Stimulated activated CD4-positive, alpha-beta T cell treated with anti-CD3 and anti-CD28 coated beads, Interleukin-15, amount 100 ng/mL, for 1 hour (primary cell): ENCODE measurements at regions not wholly inside any gene's neighbourhood (a gene's known extent, or its start where the extent isn't known, plus 50 kb on each side); places are given as distances from the start of the nearest gene placed in this dataset.

Source experiments
- DNase-seq, 2 donors: peaks; one replicate each; pipeline ENCODE4 v3.0.0-alpha.2; 2020; ENCODE audit warnings: low read depth in 1 of 2, low spot score in 1 of 2

DNA sequence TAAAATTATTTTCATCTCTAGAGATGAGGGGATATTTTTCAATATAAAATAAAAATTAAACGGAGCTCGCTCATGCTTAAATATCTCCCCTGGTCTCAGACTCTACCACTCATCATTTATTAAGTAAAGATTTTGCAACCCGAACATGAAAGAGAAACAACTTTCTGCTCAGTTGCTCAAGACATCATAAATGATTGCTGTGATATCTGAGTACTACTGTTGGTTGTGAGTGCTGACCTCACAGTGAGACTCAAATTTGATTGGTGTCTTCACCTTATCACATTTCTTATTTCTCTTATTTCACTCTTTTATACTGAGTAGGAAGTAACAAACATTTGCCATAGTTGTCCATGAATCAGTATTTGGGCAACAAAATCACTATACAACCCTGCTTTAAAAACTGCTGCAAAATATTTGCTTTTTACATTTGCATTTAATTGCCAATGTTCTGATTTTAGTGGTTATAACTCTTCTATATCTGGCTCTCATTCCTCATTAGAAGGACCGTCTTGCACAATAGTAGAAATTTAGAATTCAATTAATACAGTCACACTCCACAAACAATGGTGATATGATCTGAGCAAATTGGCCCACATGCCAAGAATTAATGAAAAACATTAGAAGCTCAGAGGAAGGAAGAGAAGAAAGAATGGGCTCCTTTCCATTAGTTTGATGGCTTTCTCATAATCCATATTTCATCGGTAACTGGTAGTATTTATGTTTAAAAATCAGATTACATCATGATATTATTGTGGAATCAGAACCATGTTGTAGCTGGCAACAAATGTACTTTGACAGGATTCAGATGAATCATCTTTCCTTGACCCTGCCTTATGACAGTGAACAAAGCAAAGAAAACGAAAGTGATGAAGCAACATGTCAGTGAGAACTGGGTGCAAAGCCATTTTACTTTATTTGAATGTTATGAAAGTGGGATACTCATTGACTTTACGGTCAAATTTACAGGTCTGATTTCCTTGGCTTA is 973.6 kb upstream of the TENM4 start:
- no peak for DNase-seq

DNA sequence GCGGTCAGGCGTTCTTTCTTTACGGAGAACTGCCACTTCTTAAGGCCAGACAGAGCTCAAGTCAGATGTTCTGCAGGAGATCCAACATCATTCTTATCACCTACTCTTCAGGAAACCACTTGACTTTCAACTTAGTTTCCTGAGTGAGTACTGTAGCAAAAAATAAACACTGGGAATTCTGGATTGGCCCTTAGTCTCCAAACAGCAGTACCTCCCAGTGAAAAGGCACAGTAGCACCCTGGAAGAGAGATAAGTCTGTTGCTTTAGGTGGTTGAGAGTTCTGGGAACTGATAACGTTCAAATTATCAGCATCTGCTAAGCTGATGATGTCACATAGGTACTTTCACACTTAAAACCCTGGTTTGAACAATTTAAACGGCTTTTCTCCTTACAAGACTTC is 971.8 kb upstream of the TENM4 start:
- no peak for DNase-seq

- no peak for DNase-seq
Measured at GRCh38 chr11:80393210-80393609, 952.4 kb upstream of the TENM4 start.

DNA sequence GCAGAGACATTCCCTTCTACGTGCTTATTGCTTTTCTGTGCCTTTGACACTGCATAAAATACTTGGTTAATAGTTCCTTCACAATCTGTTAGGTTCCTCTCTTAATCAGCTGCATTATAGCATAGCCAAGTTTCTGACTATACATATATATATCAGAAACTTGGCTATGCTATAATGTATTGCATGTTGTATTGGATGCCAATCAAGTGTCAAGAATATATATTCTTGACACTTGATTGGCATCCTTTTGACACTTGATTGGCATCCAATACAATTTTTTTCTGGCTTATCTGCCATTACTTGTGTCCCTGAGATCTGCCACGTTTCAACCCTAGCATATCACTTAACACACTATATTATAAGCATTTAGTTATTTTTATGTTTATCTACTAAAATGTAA is 949.7 kb upstream of the TENM4 start:
- no peak for DNase-seq

DNA sequence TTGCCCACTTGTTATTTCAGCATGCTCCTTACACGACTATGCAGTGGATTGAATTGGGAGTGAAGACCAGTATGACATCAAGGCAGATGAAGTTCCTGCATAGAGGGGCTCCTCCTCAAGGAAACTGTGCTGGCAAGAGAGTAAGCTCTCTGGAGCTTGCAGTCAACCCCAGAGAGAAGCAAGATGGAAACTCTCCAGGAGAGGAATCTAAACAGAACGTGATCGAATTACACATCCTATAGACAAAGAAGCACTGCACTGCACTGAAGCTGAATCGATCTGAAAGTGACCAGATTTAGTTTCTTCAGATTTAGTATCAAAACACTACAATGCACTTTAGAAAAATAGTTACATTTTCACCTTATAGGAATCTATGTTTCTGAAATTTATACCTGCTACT is 947.7 kb upstream of the TENM4 start:
- DNase-seq = no peak

GRCh38 chr11:80388130-80388529 is 947.3 kb upstream of the TENM4 start:
- no peak for DNase-seq

GRCh38 chr11:80383655-80384054 is 942.8 kb upstream of the TENM4 start:
- DNase-seq = no peak

GRCh38 chr11:80379620-80380278 is 938.9 kb upstream of the TENM4 start:
- DNase-seq = no peak

GRCh38 chr11:80371931-80372330 is 931.1 kb upstream of the TENM4 start:
- DNase-seq = no peak

GRCh38 chr11:80365980-80366379 is 925.1 kb upstream of the TENM4 start:
- no peak for DNase-seq

GRCh38 chr11:80365076-80365725 is 924.4 kb upstream of the TENM4 start:
- DNase-seq = no peak

DNA sequence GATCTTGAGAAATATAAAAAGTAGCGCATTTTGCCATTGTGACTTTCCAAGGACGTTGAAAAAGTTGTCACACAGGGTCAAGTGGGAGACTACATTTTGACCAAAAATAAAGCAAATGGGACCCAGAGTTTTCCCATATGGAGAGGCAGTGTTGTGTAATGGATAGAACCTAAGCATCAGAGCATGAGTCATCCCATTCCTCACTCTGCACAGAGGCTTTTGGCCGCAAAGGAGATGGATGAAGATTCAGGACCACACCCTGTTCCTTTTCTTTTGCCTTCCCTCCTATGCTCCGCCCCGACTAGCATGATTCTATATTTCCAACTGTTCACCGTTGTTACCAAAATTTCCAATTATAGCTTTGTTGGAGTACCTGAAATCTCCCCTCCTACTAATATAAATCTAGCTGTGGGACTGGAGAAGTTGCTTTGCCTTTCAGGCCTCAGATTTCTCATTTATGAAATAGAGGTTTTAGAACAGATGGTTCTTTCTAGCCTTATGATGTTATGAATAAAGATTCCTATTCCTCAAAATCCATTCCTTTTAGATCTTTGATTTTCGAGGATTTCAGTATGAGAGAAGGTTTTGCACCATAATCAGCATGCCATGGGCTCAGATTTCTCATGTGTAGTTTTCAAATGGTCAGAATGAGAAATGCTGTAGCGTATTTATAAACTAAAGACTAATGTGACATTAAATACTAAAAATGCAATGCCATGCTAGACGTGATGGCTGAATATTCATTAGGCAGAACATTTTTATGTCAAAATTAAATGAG is 921.9 kb upstream of the TENM4 start:
- DNase-seq = no peak

DNA sequence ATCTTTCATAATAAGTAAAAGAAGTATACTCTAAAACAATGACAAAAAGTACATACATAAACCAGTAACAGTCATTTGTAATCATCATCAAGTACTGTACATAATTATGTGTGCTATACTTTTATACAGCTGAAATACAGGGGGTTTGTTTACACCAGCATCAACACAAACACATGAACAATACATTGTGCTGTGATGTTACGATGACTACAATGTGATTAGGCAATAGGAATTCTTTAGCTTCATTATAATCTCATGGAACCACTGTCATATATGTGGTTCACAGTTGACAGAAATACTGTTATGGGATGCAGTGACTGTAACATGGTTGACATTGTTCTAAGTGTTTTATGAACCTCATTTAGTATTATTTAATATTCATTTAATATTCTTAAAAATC is 914.4 kb upstream of the TENM4 start:
- no peak for DNase-seq

DNA sequence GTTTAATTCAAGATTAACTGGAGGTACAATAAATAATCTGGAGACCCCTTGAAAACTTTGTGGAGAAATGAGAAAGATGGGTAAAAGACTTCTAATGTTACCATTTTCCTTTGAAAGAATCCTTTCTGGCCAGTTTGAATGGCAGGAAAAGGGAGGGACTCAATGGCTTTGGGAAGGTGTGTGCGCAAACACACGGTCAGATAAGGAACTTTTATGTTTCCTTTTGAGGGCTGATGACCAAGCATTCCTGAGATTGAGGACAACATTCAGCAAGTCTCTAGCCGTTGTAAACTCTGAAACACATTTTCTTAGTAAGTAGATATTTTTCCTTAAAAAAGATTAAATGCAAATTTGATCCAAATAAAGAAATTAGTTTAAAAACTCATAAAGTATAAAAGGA is 909.7 kb upstream of the TENM4 start:
- no peak for DNase-seq

GRCh38 chr11:80349997-80350396 is 909.2 kb upstream of the TENM4 start:
- no peak for DNase-seq

- no peak for DNase-seq
Measured at GRCh38 chr11:80346353-80347059, 905.7 kb upstream of the TENM4 start.

GRCh38 chr11:80343436-80343835 is 902.6 kb upstream of the TENM4 start:
- no peak for DNase-seq

- DNase-seq = no peak
Measured at GRCh38 chr11:80338231-80338630, 897.4 kb upstream of the TENM4 start.

- no peak for DNase-seq
Measured at GRCh38 chr11:80331694-80332093, 890.9 kb upstream of the TENM4 start.

DNA sequence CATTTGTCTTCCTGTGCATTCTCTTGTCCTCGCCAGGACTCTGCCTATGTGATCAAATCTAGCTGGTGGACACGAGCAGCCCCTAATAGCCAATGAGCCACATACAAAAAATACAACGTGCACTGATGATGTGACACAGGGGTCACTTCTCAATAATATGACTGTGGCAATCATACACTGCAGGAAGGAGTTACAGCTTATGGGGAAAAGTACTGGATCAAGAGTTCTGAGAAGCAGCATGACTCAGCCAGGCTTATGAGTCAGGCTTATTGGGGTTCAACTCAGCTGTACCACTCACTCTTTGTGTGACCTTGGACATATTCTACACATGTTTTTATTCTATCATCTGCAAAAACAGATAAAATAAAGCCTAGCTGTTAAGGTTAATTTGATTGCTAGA is 889.4 kb upstream of the TENM4 start:
- no peak for DNase-seq

GRCh38 chr11:80328774-80329173 is 887.9 kb upstream of the TENM4 start:
- no peak for DNase-seq
